ENCODE measurements at regions not wholly inside any gene's neighbourhood (a gene's known extent, or its start where the extent isn't known, plus 50 kb on each side); places are given as distances from the start of the nearest gene placed in this dataset.

DNA sequence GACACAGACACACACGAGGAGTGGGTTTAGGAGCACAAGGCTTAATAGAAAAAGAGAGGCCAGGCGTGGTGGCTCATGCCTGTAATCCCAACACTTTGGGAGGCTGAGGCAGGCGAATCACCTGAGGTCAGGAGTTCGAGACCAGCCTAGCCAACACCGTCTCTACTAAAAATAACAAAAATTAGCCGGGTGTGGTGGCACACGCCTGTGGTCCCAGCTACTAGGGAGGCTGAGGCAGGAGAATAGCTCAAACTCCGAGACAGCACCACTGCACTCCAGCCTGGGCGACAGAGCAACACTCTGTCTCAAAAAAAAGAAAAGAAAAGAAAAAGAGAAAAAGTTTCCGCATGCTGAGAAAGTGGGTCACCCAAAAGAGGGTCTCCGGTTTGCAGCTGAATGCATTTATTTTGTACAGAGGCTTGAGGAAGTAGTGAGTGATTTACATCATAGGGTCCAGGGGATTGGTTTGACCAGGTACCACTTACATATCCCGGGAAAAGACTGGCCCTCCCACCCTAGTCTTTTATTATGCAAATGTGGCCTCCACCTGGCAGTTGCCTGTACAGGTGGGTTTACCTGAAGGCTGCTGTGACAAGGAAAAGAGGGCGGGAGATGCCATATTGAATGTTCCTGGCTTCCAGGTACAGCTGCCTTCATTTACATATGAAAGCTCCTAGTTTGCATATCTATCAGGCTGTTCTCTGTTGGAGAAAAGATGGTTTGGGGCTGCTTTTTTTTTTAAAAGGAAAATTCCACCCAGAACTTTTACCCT, 366.2 kb upstream of the GRAMD2B start:
- TF ChIP-seq CTCF (IDR thresholded peaks at IDR 0.05) (no peak), POLR2A (IDR thresholded peaks at IDR 0.05) (no peak)

Data from lower leg skin (tissue), 3 donors.